ENCODE measurements at regions not wholly inside any gene's neighbourhood (a gene's known extent, or its start where the extent isn't known, plus 50 kb on each side); places are given as distances from the start of the nearest gene placed in this dataset.
"Not testable (repeated sequence)": the region's sequence is repeated elsewhere in the genome, so short reads cannot be mapped to it uniquely, and the experiment has no call there.

DNA sequence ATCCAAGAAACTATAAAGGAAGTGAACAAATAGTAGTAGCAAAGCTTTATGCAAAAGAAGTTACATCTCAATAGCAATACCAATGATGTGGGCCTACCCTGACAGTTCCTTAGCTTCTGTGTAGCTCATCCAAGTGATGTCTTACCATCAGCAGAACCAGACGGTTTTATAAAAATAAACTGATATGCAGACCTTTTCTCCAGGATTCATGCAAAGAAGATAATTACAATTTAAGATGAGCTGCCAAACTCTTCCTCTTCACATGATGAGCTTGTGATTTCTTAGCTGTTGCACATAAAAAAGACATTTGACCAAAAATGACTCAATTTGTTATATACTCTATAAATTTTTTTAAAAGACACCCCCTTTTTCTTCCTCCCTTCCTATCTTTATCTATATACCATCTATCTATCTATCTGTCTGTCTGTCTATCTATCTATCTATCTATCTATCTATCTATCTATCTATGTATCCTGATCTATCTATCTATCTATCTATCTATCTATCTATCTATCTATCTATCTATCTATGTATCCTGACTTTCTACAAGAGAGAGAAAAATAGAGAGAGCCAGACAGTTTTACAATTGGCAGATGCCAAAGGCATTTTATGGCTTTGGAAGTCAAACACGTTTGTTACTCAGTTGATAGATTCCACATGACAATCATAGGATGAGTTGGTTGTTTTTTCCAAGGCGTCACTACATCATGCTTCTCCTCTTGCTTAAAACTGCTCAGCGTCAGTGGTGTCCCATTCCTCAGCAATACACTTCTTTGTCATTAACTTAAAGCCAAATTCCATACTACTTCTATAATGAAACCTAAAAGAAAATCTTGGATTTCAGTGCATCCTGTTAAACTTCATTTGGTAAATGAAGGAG is 65.9 kb upstream of the ACTR3 start:
- no peaks in the 10 kb centered on the region for H3K27me3 ChIP-seq (ENCODE audit: insufficient read depth, low read length)
- H3K9ac ChIP-seq (ENCODE audit: low read depth, low read length): no peak overlapping the region
- no peaks in the 10 kb centered on the region for H3K9me3 ChIP-seq (ENCODE audit: insufficient read depth, low read depth, low read length)
- H3K36me3 ChIP-seq (ENCODE audit: insufficient read depth, low read length): no peaks in the 10 kb centered on the region
- no peak overlapping the region for H3K27ac ChIP-seq (ENCODE audit: low read depth, low read length)
- 73% methylated on average over 4 of the region's 4 CpGs for WGBS
- peaks cover 13% of the 10 kb centered on the region for H3K4me1 ChIP-seq (ENCODE audit: insufficient read depth, low read length)
- H3K4me3 ChIP-seq (ENCODE audit: low read length): no peak overlapping the region

DNA sequence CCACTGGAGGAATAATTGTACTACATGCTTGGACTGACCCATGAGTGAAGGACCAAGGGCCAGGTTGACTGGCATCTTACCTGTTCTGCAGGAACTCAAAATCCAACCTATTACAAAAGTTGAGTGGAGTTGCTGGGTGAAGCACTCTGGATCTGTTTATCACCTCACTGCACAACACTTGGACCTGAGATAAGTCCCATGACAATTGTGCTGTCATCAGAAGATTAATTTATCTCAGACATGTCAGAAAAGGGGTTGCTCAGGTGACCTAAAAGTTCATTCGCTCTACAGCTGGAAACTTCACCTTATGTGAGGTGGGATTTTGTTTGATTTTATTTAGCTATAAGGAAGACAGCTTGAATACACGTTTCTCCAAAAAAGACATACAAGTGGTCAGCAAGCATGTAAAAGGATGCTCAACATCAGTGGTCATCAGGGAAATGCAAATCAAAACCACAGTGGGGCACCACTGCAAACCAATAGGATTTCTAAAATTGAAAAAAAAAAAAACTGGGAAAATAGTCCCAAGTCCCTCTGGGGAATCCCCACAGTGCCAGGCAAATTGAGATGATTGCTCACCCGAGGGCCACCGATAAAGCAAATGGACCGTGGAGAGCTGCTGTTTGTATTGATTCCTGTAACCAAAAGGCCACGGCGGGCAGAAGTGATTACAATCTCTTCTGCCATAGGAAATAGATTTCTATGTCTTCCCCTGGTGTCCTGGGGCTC is 65.8 kb upstream of the SLC35F5 start:
- no peak overlapping the region for H3K4me3 ChIP-seq (ENCODE audit: low read length)
- H3K36me3 ChIP-seq (ENCODE audit: insufficient read depth, low read length): no peaks in the 10 kb centered on the region
- H3K9me3 ChIP-seq (ENCODE audit: insufficient read depth, low read depth, low read length): no peaks in the 10 kb centered on the region
- H3K27ac ChIP-seq (ENCODE audit: low read depth, low read length): no peak overlapping the region
- WGBS: 82% methylated on average over 7 of the region's 7 CpGs
- H3K4me1 ChIP-seq (ENCODE audit: insufficient read depth, low read length): peaks cover 25% of the 10 kb centered on the region
- H3K27me3 ChIP-seq (ENCODE audit: insufficient read depth, low read length): no peaks in the 10 kb centered on the region
- H3K9ac ChIP-seq (ENCODE audit: low read depth, low read length): no peak overlapping the region

DNA sequence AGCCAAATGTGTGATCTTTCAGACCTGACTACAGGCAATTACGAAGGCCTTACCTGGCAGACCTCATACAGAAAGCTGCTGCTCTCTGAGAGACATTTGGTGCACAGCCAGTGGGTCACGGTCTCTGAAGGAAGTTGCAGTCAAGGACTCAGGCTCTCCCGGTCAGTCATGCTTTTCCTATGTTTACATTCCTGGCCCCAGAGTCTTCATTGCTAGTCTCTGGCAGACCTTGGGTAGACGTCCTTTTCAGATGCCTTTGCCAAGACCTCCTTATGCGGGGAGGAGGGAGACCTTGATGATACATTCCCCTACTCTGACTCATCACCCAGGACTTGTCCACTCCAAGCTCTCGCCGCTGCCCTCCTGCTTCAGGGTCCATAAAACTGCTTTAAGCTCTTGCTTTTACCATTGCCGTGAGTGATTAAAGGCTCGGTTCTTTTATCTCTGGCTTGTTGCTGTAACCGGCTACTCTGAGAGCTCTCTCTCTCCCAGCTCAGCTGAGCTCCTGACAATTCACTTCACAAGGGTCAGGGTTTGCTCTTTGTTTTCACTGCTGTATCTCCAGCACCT is 62.0 kb upstream of the SLC35F5 start:
- 28% methylated on average over 10 of the region's 10 CpGs for WGBS
- peak overlapping the region; percentile 9; the same call in 1 of the 2 replicates for H3K4me3 ChIP-seq (ENCODE audit: low read length)
- no peaks in the 10 kb centered on the region for H3K27me3 ChIP-seq (ENCODE audit: insufficient read depth, low read length)
- 0 out of 2 replicates have a peak overlapping the region, but pooled peaks have one; percentile 38 for H3K27ac ChIP-seq (ENCODE audit: low read depth, low read length)
- peaks cover 15% of the 10 kb centered on the region; the same call in 1 of the 2 replicates for H3K4me1 ChIP-seq (ENCODE audit: insufficient read depth, low read length)
- no peaks in the 10 kb centered on the region for H3K9me3 ChIP-seq (ENCODE audit: insufficient read depth, low read depth, low read length)
- H3K9ac ChIP-seq (ENCODE audit: low read depth, low read length): no peak overlapping the region
- no peaks in the 10 kb centered on the region for H3K36me3 ChIP-seq (ENCODE audit: insufficient read depth, low read length)

DNA sequence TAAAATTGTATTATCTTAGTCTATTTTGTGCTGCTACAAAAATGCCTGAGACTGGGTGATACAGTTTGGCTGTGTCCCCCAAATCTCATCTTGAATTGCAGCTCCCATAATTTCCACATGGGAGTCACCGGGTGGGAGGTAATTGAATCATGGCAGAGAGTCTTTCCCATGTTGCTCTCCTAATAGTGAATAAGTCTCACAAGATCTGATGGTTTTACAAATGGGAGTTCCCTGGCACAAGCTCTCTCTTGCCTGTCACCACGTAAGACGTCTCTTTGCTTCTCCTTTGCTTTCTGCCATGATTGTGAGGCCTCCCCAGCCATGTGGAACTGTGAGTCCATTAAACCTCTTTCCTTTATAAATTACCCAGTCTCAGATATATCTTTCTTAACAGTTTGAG is 57.0 kb upstream of the SLC35F5 start:
- not testable (repeated sequence) for H3K27ac ChIP-seq (ENCODE audit: low read depth, low read length); H3K4me1 ChIP-seq (ENCODE audit: insufficient read depth, low read length); H3K9ac ChIP-seq (ENCODE audit: low read depth, low read length); H3K9me3 ChIP-seq (ENCODE audit: insufficient read depth, low read depth, low read length); H3K36me3 ChIP-seq (ENCODE audit: insufficient read depth, low read length); H3K4me3 ChIP-seq (ENCODE audit: low read length); H3K27me3 ChIP-seq (ENCODE audit: insufficient read depth, low read length)
- WGBS: 92% methylated on average over 3 of the region's 3 CpGs

DNA sequence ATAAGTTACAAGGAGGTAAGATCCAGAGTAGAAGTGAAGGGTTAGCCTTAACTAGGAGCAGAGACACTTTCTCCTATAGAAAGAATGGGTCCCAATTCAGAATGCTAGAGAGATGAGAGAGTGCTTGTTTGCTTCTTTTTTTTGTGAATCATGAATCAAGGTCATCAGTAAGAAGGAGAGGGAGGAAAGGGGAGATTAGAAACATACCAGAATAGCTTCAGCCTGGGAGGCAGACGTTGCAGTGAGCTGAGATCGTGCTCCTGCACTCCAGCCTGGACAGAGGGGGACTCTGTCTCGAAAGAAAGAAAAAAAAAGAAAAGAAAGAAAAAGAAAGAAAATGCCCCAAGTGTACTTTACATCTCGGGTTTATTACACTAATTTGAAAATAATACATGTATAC is 55.8 kb upstream of the SLC35F5 start:
- H3K36me3 ChIP-seq (ENCODE audit: insufficient read depth, low read length): no peaks in the 10 kb centered on the region
- no peaks in the 10 kb centered on the region for H3K9me3 ChIP-seq (ENCODE audit: insufficient read depth, low read depth, low read length)
- no peak overlapping the region for H3K27ac ChIP-seq (ENCODE audit: low read depth, low read length)
- 91% methylated on average over 3 of the region's 4 CpGs for WGBS
- no peaks in the 10 kb centered on the region for H3K27me3 ChIP-seq (ENCODE audit: insufficient read depth, low read length)
- H3K9ac ChIP-seq (ENCODE audit: low read depth, low read length): no peak overlapping the region
- H3K4me3 ChIP-seq (ENCODE audit: low read length): no peak overlapping the region
- H3K4me1 ChIP-seq (ENCODE audit: insufficient read depth, low read length): no peaks in the 10 kb centered on the region

DNA sequence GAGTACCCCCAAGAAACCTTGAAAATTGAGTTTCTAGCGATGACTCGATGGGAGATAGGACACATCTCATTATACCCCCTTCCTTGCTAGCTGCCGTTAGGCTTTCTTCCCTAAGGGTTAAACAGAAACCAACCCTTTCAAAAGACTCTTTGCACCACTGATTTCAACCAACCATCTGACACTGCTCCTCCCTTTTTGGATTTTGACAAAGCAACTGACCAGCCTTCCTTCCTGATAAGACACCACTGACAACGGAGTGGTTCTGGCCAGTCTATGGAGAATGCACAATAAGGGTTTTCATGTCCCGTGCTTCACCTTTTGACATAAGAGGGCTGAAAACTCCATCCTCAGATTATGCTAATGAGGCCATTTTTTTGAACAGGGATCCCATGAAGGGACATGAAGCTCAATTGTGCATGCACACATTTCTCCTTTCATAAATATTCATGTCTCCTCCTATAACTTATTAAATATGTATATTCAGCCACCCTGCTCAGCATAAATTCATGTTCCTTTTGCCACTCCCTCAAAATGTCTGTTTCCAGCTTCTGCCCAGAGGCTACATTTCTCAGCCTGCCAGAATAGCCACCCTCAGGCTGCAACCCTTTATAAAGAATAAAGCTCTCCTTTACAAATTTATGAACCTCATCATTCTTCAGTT is 52.8 kb upstream of the SLC35F5 start:
- Histone ChIP-seq H3K4me1 (ENCODE audit: insufficient read depth, low read length) (no peaks in the 10 kb centered on the region), H3K9me3 (ENCODE audit: insufficient read depth, low read depth, low read length) (no peaks in the 10 kb centered on the region), H3K27ac (ENCODE audit: low read depth, low read length) (no peak overlapping the region), H3K4me3 (ENCODE audit: low read length) (no peak overlapping the region), H3K9ac (ENCODE audit: low read depth, low read length) (no peak overlapping the region), H3K27me3 (ENCODE audit: insufficient read depth, low read length) (no peaks in the 10 kb centered on the region), H3K36me3 (ENCODE audit: insufficient read depth, low read length) (no peaks in the 10 kb centered on the region)
- 93% methylated on average over 5 of the region's 5 CpGs for WGBS

DNA sequence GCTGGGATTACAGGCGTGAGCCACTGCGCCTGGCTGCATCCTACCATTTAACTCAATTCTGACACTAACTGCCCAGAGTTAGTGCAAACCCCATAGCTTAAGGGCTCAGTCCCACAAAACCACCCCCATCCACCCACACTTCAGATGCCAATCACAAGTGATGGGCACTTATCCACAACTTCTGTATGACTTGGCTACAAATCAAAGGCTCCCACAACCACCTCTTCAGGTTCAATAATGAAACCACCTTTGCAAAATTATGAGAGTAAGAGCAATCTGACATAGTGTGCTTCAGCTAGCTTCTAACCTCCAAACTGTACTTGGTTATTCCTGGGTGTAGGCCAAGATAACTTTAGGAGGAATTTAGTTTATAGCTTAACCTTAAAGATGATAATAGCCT is 51.3 kb upstream of the SLC35F5 start:
- H3K27me3 ChIP-seq (ENCODE audit: insufficient read depth, low read length): no peaks in the 10 kb centered on the region
- H3K27ac ChIP-seq (ENCODE audit: low read depth, low read length): no peak overlapping the region
- WGBS: 94% methylated on average over 2 of the region's 2 CpGs
- H3K4me1 ChIP-seq (ENCODE audit: insufficient read depth, low read length): no peaks in the 10 kb centered on the region
- no peak overlapping the region for H3K4me3 ChIP-seq (ENCODE audit: low read length)
- no peak overlapping the region for H3K9ac ChIP-seq (ENCODE audit: low read depth, low read length)
- H3K9me3 ChIP-seq (ENCODE audit: insufficient read depth, low read depth, low read length): no peaks in the 10 kb centered on the region
- H3K36me3 ChIP-seq (ENCODE audit: insufficient read depth, low read length): no peaks in the 10 kb centered on the region

DNA sequence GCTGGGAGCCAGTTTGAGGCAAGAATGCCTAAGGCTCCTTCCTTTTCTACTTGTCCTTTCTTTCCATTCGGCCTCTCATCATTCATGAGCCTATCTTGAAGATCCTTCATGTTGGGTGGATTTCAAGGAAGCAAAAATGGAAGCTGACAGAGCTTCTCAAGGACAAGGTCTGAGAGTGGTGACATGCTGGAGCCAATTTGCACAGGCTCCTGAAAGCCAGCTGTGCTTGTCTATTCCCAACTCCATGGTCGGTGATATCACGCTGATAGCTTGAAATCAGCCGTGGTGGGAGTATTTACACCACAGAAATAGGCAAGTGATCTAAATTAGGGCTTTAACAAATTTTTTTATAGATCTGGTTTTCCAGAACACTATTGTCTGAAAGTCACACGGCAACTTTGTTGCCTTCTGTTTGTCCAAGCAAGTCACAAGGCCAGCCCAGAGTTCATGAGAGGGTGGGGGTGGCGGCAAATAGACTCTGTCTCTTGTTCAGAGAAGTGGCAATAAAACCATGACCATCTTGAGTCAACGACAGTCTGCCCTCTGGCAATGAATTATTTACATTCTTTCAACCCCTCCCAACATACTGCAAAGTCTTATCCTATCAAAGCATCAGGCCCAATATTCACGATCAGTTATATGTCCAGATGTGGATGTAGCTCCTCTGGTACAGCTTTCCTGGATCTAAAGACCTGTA is 49.9 kb upstream of the SLC35F5 start:
- Histone ChIP-seq H3K27ac (ENCODE audit: low read depth, low read length) (no peak overlapping the region), H3K36me3 (ENCODE audit: insufficient read depth, low read length) (no peaks in the 10 kb centered on the region), H3K4me1 (ENCODE audit: insufficient read depth, low read length) (peaks cover 7% of the 10 kb centered on the region; the same call in 1 of the 2 replicates), H3K9me3 (ENCODE audit: insufficient read depth, low read depth, low read length) (no peaks in the 10 kb centered on the region), H3K27me3 (ENCODE audit: insufficient read depth, low read length) (no peaks in the 10 kb centered on the region), H3K4me3 (ENCODE audit: low read length) (no peak overlapping the region), H3K9ac (ENCODE audit: low read depth, low read length) (no peak overlapping the region)
- WGBS: 92% methylated on average over 8 of the region's 8 CpGs

All from HUES64 (cell line).